Spleen (tissue), 7 donors: ENCODE measurements at regions not wholly inside any gene's neighbourhood (a gene's known extent, or its start where the extent isn't known, plus 50 kb on each side); places are given as distances from the start of the nearest gene placed in this dataset.

Experiments
- POLR2A ChIP-seq, 3 donors: fragments of 450-650 bp; IDR thresholded peaks; one replicate each; pipeline ENCODE4 v1.5.1; 2017; ENCODE audit warnings: antibody characterized with exemption in 3 of 3, mild to moderate bottlenecking in 1 of 3
- TF ChIP-seq, protein P1 (sequence below), 11 experiments: fragments of 200-600 bp in 7 of 11; fragments of 450-650 bp in 4 of 11; sonication (generic) in 4 of 11; IDR thresholded peaks in 8 of 11; conservative IDR thresholded peaks in 3 of 11; 1 replicate in 7 of 11; 2 replicates in 4 of 11; pipeline versions ENCODE4 v1.4.0 to v1.8.0; 2016 to 2021; ENCODE audit warnings: antibody characterized with exemption in 11 of 11, inconsistent platforms in 4 of 11, mild to moderate bottlenecking in 1 of 11
- donor health status: DM: no; HTN: no; CAD: no; lungs with moderate emphysema.
- donor health status: DM: no; HTN: no; CAD: no.
- donor health status: DM: no; HTN: no; CAD: no.

DNA sequence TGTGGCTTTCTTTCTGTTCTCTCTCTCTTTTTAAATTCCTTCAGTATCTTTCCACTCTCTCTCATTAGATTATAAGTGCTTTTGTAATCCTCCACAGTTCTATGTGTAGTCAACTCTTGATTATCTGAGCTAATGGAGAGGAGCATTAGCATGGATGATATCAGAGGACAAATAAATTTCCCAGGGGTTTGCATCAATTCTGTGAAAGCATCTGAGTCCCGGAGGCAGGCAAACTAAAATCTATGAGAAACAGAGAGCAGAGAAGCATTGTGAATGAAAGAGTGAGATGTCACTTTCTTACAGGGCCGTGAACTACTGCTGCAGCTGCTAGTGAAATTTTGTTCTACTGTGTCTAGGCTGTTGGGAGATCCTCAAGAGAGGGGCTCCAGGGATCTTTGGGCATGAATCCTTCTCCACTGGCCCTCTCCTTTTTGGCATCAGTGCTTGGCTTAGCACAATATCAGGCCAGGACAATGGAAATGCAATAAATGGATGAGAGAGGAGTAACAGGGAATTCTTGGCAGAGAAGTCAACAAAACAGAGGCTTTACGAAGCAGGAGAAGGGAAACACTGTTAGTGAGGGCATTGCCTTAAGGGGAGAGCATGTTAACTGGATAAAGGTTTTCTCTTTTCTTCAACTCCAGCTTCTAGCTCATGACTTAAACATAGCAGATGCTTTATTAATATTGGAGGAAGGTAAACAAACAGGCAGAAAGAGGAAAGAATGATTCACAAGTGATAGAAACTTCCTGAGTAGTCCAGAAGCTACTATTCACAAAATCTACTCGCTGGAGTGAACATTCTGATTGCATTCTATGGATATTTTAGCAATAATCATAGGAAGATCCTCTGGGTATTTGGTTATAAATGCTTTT is 847.0 kb upstream of the MAP3K7 start:
- no peak for TF ChIP-seq POLR2A (IDR thresholded peaks at IDR 0.05)
- TF ChIP-seq, protein P1, sequence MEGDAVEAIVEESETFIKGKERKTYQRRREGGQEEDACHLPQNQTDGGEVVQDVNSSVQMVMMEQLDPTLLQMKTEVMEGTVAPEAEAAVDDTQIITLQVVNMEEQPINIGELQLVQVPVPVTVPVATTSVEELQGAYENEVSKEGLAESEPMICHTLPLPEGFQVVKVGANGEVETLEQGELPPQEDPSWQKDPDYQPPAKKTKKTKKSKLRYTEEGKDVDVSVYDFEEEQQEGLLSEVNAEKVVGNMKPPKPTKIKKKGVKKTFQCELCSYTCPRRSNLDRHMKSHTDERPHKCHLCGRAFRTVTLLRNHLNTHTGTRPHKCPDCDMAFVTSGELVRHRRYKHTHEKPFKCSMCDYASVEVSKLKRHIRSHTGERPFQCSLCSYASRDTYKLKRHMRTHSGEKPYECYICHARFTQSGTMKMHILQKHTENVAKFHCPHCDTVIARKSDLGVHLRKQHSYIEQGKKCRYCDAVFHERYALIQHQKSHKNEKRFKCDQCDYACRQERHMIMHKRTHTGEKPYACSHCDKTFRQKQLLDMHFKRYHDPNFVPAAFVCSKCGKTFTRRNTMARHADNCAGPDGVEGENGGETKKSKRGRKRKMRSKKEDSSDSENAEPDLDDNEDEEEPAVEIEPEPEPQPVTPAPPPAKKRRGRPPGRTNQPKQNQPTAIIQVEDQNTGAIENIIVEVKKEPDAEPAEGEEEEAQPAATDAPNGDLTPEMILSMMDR (IDR thresholded peaks at IDR 0.05 in 8 of 11, conservative IDR thresholded peaks at IDR 0.05 in 3 of 11), result no peak
